ENCODE measurements at regions not wholly inside any gene's neighbourhood (a gene's known extent, or its start where the extent isn't known, plus 50 kb on each side); places are given as distances from the start of the nearest gene placed in this dataset.

- TF ChIP-seq POLR2A (IDR thresholded peaks at IDR 0.05), result no peak
- no peak for TF ChIP-seq CTCF (IDR thresholded peaks at IDR 0.05)
Observed at GRCh38 chr2:67684991-67685390, 287.9 kb downstream of the ETAA1 start.

Measured in body of pancreas (tissue), 4 donors.